RWPE2 (cell line): ENCODE measurements at regions not wholly inside any gene's neighbourhood (a gene's known extent, or its start where the extent isn't known, plus 50 kb on each side); places are given as distances from the start of the nearest gene placed in this dataset.

Experiments
- ATAC-seq: fragments of 200-7000 bp; cut with Tn5 transposase; 3 replicates; pipeline ENCODE4 v1.9.1; 2021; ENCODE audit warnings: low read depth
- DNase-seq: peaks from one replicate; pipeline ENCODE4 v3.0.0-alpha.2; 2020; ENCODE audit warnings: low spot score
- H3K27ac ChIP-seq: fragments of 450-650 bp; 2 replicates; pipeline ENCODE4 v1.5.1; 2017; ENCODE audit warnings: mild to moderate bottlenecking; ENCODE audit not compliant: poor library complexity, severe bottlenecking
- H3K27me3 ChIP-seq: fragments of 250-450 bp; sonication (Bioruptor Pico); 2 replicates; pipeline ENCODE4 v1.5.1; 2021; ENCODE audit warnings: mild to moderate bottlenecking, moderate library complexity; ENCODE audit not compliant: insufficient read depth, poor library complexity, severe bottlenecking
- H3K36me3 ChIP-seq: fragments of 250-450 bp; sonication (Bioruptor Pico); 2 replicates; pipeline ENCODE4 v1.5.1; 2020; ENCODE audit warnings: low read depth, mild to moderate bottlenecking, moderate library complexity
- H3K4me1 ChIP-seq: fragments of 250-450 bp; sonication (Bioruptor Pico); 2 replicates; pipeline ENCODE4 v1.5.1; 2021; ENCODE audit warnings: mild to moderate bottlenecking, moderate library complexity; ENCODE audit not compliant: insufficient read depth, poor library complexity, severe bottlenecking
- H3K4me3 ChIP-seq: fragments of 250-450 bp; sonication (Bioruptor Pico); 2 replicates; pipeline ENCODE4 v1.5.1; 2021; ENCODE audit warnings: mild to moderate bottlenecking, moderate library complexity; ENCODE audit not compliant: severe bottlenecking
- H3K9me3 ChIP-seq: fragments of 250-450 bp; sonication (Bioruptor Pico); 2 replicates; pipeline ENCODE4 v1.5.1; 2021; ENCODE audit warnings: mild to moderate bottlenecking, moderate library complexity; ENCODE audit not compliant: severe bottlenecking
- TF ChIP-seq, protein P1 (sequence below): fragments of 450-650 bp; IDR thresholded peaks from one replicate; pipeline ENCODE4 v1.5.1; 2017; ENCODE audit warnings: mild to moderate bottlenecking, moderate library complexity; ENCODE audit not compliant: poor library complexity, severe bottlenecking

GRCh38 chr18:75624869-75625268, 197.4 kb upstream of the SMIM21 start:
- no peaks in the 10 kb centered on the region for H3K27me3 ChIP-seq
- H3K4me1 ChIP-seq, result no peaks in the 10 kb centered on the region
- DNase-seq (no peak), ATAC-seq (no peak)
- H3K9me3 ChIP-seq, result no peaks in the 10 kb centered on the region
- no peak overlapping the region for H3K4me3 ChIP-seq
- no peaks in the 10 kb centered on the region for H3K36me3 ChIP-seq
- TF ChIP-seq, protein P1, sequence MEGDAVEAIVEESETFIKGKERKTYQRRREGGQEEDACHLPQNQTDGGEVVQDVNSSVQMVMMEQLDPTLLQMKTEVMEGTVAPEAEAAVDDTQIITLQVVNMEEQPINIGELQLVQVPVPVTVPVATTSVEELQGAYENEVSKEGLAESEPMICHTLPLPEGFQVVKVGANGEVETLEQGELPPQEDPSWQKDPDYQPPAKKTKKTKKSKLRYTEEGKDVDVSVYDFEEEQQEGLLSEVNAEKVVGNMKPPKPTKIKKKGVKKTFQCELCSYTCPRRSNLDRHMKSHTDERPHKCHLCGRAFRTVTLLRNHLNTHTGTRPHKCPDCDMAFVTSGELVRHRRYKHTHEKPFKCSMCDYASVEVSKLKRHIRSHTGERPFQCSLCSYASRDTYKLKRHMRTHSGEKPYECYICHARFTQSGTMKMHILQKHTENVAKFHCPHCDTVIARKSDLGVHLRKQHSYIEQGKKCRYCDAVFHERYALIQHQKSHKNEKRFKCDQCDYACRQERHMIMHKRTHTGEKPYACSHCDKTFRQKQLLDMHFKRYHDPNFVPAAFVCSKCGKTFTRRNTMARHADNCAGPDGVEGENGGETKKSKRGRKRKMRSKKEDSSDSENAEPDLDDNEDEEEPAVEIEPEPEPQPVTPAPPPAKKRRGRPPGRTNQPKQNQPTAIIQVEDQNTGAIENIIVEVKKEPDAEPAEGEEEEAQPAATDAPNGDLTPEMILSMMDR, result no peak
- H3K27ac ChIP-seq, result no peak overlapping the region

DNA sequence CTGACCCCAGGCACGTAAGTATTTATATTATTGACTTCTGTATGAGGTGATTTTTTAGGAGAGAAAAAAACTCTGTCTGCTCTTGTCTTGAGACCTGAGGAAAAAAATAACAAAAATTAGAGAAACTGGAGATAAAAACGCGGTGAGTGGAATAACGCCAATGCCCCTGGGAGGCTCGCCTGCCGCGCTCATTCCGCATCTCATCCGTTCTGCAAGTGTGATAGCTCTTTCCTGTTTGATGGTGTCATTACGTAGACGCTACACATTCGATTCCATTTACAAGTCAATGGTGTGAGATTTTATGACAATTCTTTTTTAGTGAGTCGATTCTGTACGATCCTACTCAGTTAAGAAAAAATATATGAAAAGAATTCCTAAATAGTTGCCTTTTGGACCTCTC, 194.3 kb upstream of the SMIM21 start:
- Histone ChIP-seq H3K4me1 (no peaks in the 10 kb centered on the region), H3K9me3 (no peaks in the 10 kb centered on the region), H3K36me3 (no peaks in the 10 kb centered on the region), H3K4me3 (no peak overlapping the region), H3K27me3 (peaks cover 11% of the 10 kb centered on the region), H3K27ac (no peak overlapping the region)
- no peak for ATAC-seq
- no peak for DNase-seq
- TF ChIP-seq, protein P1, result no peak

DNA sequence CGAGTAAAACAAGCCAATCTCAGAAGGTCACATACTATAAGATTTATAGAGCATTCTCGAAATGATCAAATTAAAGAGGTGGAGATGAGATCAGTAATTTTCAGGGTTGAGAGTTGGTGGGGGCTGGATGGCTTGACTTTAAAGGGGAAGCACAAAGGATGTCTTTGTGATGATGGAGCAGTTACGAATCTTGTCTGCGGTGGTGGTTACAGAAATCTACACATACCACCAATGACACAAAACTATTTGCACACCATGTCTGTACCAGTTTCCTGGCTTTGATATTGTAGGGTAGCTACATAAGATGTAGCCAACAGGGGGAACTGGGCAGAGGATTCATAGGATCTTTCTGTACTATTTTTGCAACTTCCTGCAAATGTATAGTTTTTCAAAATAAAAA, 190.6 kb upstream of the SMIM21 start:
- Histone ChIP-seq H3K4me1 (no peaks in the 10 kb centered on the region), H3K27me3 (peaks cover 11% of the 10 kb centered on the region), H3K4me3 (no peak overlapping the region), H3K27ac (no peak overlapping the region), H3K9me3 (no peaks in the 10 kb centered on the region), H3K36me3 (no peaks in the 10 kb centered on the region)
- TF ChIP-seq, protein P1, result no peak
- ATAC-seq (no peak), DNase-seq (no peak)

- Histone ChIP-seq H3K36me3 (no peaks in the 10 kb centered on the region), H3K9me3 (no peaks in the 10 kb centered on the region), H3K4me1 (no peaks in the 10 kb centered on the region), H3K4me3 (no peak overlapping the region), H3K27ac (no peak overlapping the region), H3K27me3 (peaks cover 23% of the 10 kb centered on the region)
- no peak for DNase-seq
- ATAC-seq, result no peak
- TF ChIP-seq, protein P1, result no peak
Measured at GRCh38 chr18:75612456-75612855, 185.0 kb upstream of the SMIM21 start.

DNA sequence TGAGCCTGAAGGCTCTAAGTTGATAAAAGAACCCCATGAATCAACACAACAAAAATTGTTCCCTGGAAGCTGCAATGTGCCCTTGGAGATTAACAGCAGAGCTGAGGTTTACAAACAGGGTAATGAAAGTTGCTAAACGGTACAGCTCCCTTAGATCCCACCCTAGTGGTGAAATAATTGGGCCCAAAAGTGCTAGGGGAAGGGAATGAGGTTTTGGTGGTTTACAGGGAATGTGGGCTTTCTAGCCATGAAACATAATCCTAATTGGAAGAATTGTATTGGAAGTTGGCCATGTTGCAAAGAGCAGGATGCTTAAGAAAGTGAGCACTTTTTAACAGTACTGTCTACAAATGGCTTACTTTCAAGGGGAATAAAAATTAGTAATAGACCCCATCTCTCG, 180.2 kb upstream of the SMIM21 start:
- no peaks in the 10 kb centered on the region for H3K9me3 ChIP-seq
- no peaks in the 10 kb centered on the region for H3K36me3 ChIP-seq
- no peak for ATAC-seq
- TF ChIP-seq, protein P1, result no peak
- H3K4me1 ChIP-seq, result no peaks in the 10 kb centered on the region
- DNase-seq, result no peak
- H3K4me3 ChIP-seq, result no peak overlapping the region
- peaks cover 21% of the 10 kb centered on the region for H3K27me3 ChIP-seq
- H3K27ac ChIP-seq, result no peak overlapping the region
